GM23338 (cell line): ENCODE measurements at regions not wholly inside any gene's neighbourhood (a gene's known extent, or its start where the extent isn't known, plus 50 kb on each side); places are given as distances from the start of the nearest gene placed in this dataset.
A peak's percentile ranks its signal among the peaks of the same experiment; 100 is the strongest.

Experiments used
- ATAC-seq: fragments of 200-7000 bp; cut with Tn5 transposase; 3 replicates; pipeline ENCODE4 v1.9.1; 2020
- DNase-seq: peaks from one replicate; pipeline ENCODE4 v3.0.0-alpha.2; 2015; ENCODE audit warnings: low spot score
- H2AFZ ChIP-seq: fragments of 200-600 bp; sonication (generic); 2 replicates; pipeline ENCODE4 v1.8.0; 2016; ENCODE audit warnings: antibody characterized with exemption, mild to moderate bottlenecking, moderate library complexity
- H3F3A ChIP-seq: fragments of 200-600 bp; sonication (generic); replicated peaks from 2 replicates; pipeline ENCODE4 v1.8.0; 2017; ENCODE audit warnings: antibody characterized with exemption, mixed run types, low read depth
- H3K27ac ChIP-seq: fragments of 200-600 bp; sonication (generic); 2 replicates; pipeline ENCODE4 v1.6.1; 2016; ENCODE audit warnings: low read depth
- H3K27me3 ChIP-seq: fragments of 200-600 bp; sonication (generic); 2 replicates; pipeline ENCODE4 v1.8.0; 2016; ENCODE audit warnings: mild to moderate bottlenecking, mixed run types, moderate library complexity; ENCODE audit not compliant: insufficient read depth
- H3K36me3 ChIP-seq: fragments of 200-600 bp; sonication (generic); 2 replicates; pipeline ENCODE4 v1.8.0; 2016; ENCODE audit warnings: mild to moderate bottlenecking; ENCODE audit not compliant: insufficient read depth
- H3K4me1 ChIP-seq: fragments of 200-600 bp; sonication (generic); 2 replicates; pipeline ENCODE4 v1.8.0; 2016; ENCODE audit warnings: mild to moderate bottlenecking, moderate library complexity; ENCODE audit not compliant: insufficient read depth
- H3K4me2 ChIP-seq: fragments of 200-600 bp; sonication (generic); 2 replicates; pipeline ENCODE4 v1.7.1; 2017; ENCODE audit warnings: mixed run types
- H3K4me3 ChIP-seq: fragments of 200-600 bp; sonication (generic); 2 replicates; pipeline ENCODE4 v1.6.1; 2016; ENCODE audit warnings: mixed run types
- H3K79me2 ChIP-seq: fragments of 200-600 bp; sonication (generic); replicated peaks from 2 replicates; pipeline ENCODE4 v1.8.0; 2017; ENCODE audit warnings: mild to moderate bottlenecking; ENCODE audit not compliant: insufficient read depth
- H3K9me2 ChIP-seq: fragments of 200-600 bp; sonication (generic); 2 replicates; pipeline ENCODE4 v1.8.0; 2017; ENCODE audit not compliant: insufficient read depth
- H4K20me1 ChIP-seq: fragments of 200-600 bp; sonication (generic); replicated peaks from 2 replicates; pipeline ENCODE4 v1.8.0; 2017; ENCODE audit warnings: mild to moderate bottlenecking; ENCODE audit not compliant: insufficient read depth
- H3K27ac Mint-ChIP-seq: 2 replicates; pipeline ENCODE4 v1.8.0; 2020; ENCODE audit warnings: inconsistent platforms, mild to moderate bottlenecking, moderate library complexity, mixed read lengths
- H3K27me3 Mint-ChIP-seq: 3 replicates; pipeline ENCODE4 v1.8.0; 2022; ENCODE audit warnings: low read depth, mild to moderate bottlenecking, moderate library complexity, mixed read lengths, inconsistent platforms; ENCODE audit not compliant: insufficient read depth, poor library complexity
- H3K36me3 Mint-ChIP-seq: 3 replicates; pipeline ENCODE4 v1.8.0; 2021; ENCODE audit warnings: low read depth, mild to moderate bottlenecking, inconsistent platforms, moderate library complexity, mixed read lengths
- H3K4me1 Mint-ChIP-seq: 3 replicates; pipeline ENCODE4 v1.8.0; 2020; ENCODE audit warnings: mild to moderate bottlenecking, inconsistent platforms, mixed read lengths
- H3K4me3 Mint-ChIP-seq: 3 replicates; pipeline ENCODE4 v1.8.0; 2021; ENCODE audit warnings: moderate library complexity, mild to moderate bottlenecking, inconsistent platforms, mixed read lengths
- H3K9me3 Mint-ChIP-seq: 3 replicates; pipeline ENCODE4 v1.8.0; 2020; ENCODE audit warnings: moderate library complexity, mild to moderate bottlenecking, inconsistent platforms, mixed read lengths
- CREB1 ChIP-seq: fragments of 250-450 bp; sonication (Bioruptor Pico); IDR thresholded peaks from 2 replicates; pipeline ENCODE4 v1.5.0; 2020; ENCODE audit warnings: low read depth, mild to moderate bottlenecking, moderate library complexity
- CTCF ChIP-seq, 2 experiments: fragments of 200-600 bp in 1 of 2; sonication (generic) in 1 of 2; conservative IDR thresholded peaks; 2 replicates each; pipeline versions ENCODE4 v1.5.1 to v1.6.1; 2016 to 2017; ENCODE audit warnings: antibody characterized with exemption in 2 of 2, low read depth in 2 of 2, mild to moderate bottlenecking in 2 of 2, moderate library complexity in 1 of 2
- ETS1 ChIP-seq: IDR thresholded peaks from 2 replicates; pipeline ENCODE4 v1.6.1; 2016; ENCODE audit warnings: antibody characterized with exemption
- EZH2 ChIP-seq: fragments of 200-600 bp; sonication (generic); IDR thresholded peaks from one replicate; pipeline ENCODE4 v1.8.0; 2017; ENCODE audit warnings: antibody characterized with exemption, mild to moderate bottlenecking, low read depth; ENCODE audit not compliant: unreplicated experiment
- EZH2phosphoT487 ChIP-seq: fragments of 200-600 bp; sonication (generic); IDR thresholded peaks from one replicate; pipeline ENCODE4 v1.8.1; 2018; ENCODE audit warnings: antibody characterized with exemption; ENCODE audit not compliant: unreplicated experiment
- JUNB ChIP-seq: IDR thresholded peaks from one replicate; pipeline ENCODE4 v1.6.1; 2016; ENCODE audit warnings: antibody characterized with exemption; ENCODE audit not compliant: unreplicated experiment
- NANOG ChIP-seq: IDR thresholded peaks from 2 replicates; pipeline ENCODE4 v1.6.1; 2016; ENCODE audit warnings: antibody characterized with exemption, borderline replicate concordance
- POLR2AphosphoS5 ChIP-seq: IDR thresholded peaks from 2 replicates; pipeline ENCODE4 v1.6.1; 2016; ENCODE audit warnings: antibody characterized with exemption, low read depth
- STAT1 ChIP-seq: IDR thresholded peaks from one replicate; pipeline ENCODE4 v1.6.1; 2016; ENCODE audit warnings: antibody characterized with exemption; ENCODE audit not compliant: unreplicated experiment
- ZNF114 ChIP-seq: fragments of 250-450 bp; sonication (Bioruptor Pico); IDR thresholded peaks from 2 replicates; pipeline ENCODE4 v1.5.0; 2020; ENCODE audit warnings: mild to moderate bottlenecking, moderate library complexity
- ZNF331 ChIP-seq: fragments of 250-450 bp; sonication (Bioruptor Pico); IDR thresholded peaks from 2 replicates; pipeline ENCODE4 v1.5.0; 2020; ENCODE audit warnings: low read depth, mild to moderate bottlenecking, moderate library complexity

- H3K27ac ChIP-seq = no peak overlapping the region
- H2AFZ ChIP-seq = no peak overlapping the region
- peak overlapping the region; percentile 30 for H3K4me2 ChIP-seq
- Mint-ChIP-seq H3K4me1 (peaks cover 31% of the 10 kb centered on the region), H3K9me3 (peaks cover 15% of the 10 kb centered on the region), H3K27ac (peak overlapping the region; percentile 68), H3K36me3 (peaks cover 11% of the 10 kb centered on the region; the same call in 2 of the 3 replicates), H3K4me3 (peak overlapping the region; percentile 8), H3K27me3 (peaks cover 1% of the 10 kb centered on the region)
- H3K79me2 ChIP-seq = no peaks in the 10 kb centered on the region
- H3K36me3 ChIP-seq = no peaks in the 10 kb centered on the region
- 0 out of 2 replicates have a peak, but pooled peaks cover 11% of the 10 kb centered on the region for H3K9me2 ChIP-seq
- ATAC-seq = peak; percentile 95
- DNase-seq = peak; percentile 51
- no peaks in the 10 kb centered on the region for H3F3A ChIP-seq
- H3K27me3 ChIP-seq = no peaks in the 10 kb centered on the region
- peak overlapping the region; percentile 8; the same call in 1 of the 2 replicates for H3K4me3 ChIP-seq
- no peaks in the 10 kb centered on the region for H4K20me1 ChIP-seq
- TF ChIP-seq NANOG (peak; percentile 54; the same call in 1 of the 2 replicates), ZNF114 (no peak)
- peaks cover 25% of the 10 kb centered on the region for H3K4me1 ChIP-seq
These were observed 74.4 kb upstream of the SOD3 start for GRCh38 chr4:24720979-24721378.

GRCh38 chr4:24722026-24722568, 73.3 kb upstream of the SOD3 start:
- H3K4me3 ChIP-seq = no peak overlapping the region
- Mint-ChIP-seq H3K27me3 (no peaks in the 10 kb centered on the region), H3K9me3 (peaks cover 8% of the 10 kb centered on the region; the same call in 1 of the 3 replicates), H3K4me3 (no peak overlapping the region), H3K4me1 (peaks cover 31% of the 10 kb centered on the region), H3K36me3 (peaks cover 8% of the 10 kb centered on the region; the same call in 2 of the 3 replicates), H3K27ac (no peak overlapping the region)
- no peaks in the 10 kb centered on the region for H3K79me2 ChIP-seq
- no peak overlapping the region for H3K27ac ChIP-seq
- DNase-seq (no peak), ATAC-seq (peak; percentile 55)
- H3F3A ChIP-seq = no peaks in the 10 kb centered on the region
- 0 out of 2 replicates have a peak, but pooled peaks cover 5% of the 10 kb centered on the region for H3K9me2 ChIP-seq
- H3K27me3 ChIP-seq = no peaks in the 10 kb centered on the region
- H2AFZ ChIP-seq = no peak overlapping the region
- TF ChIP-seq POLR2AphosphoS5 (no peak), CTCF (conservative IDR thresholded peaks at IDR 0.05; ENCODE audit: low read depth in 2 of 2) (peak in 1 of 2 experiments; percentile 41; a peak in 2 of 4 replicates), EZH2 (no peak)
- H3K4me1 ChIP-seq = peaks cover 25% of the 10 kb centered on the region
- H3K4me2 ChIP-seq = no peak overlapping the region
- no peaks in the 10 kb centered on the region for H3K36me3 ChIP-seq
- no peaks in the 10 kb centered on the region for H4K20me1 ChIP-seq

- H3F3A ChIP-seq = no peaks in the 10 kb centered on the region
- TF ChIP-seq CTCF (conservative IDR thresholded peaks at IDR 0.05; ENCODE audit: low read depth in 2 of 2) (no peak), STAT1 (no peak), POLR2AphosphoS5 (no peak), EZH2 (no peak), ETS1 (no peak), ZNF331 (CRISPR knock-in tag) (no peak), NANOG (no peak), CREB1 (CRISPR knock-in tag) (no peak), ZNF114 (no peak), JUNB (no peak), EZH2phosphoT487 (no peak)
These were observed 67.8 kb upstream of the SOD3 start for GRCh38 chr4:24727390-24728224.

More at GRCh38 chr4:24727390-24728224, 67.8 kb upstream of the SOD3 start:
- Mint-ChIP-seq H3K27me3 (no peaks in the 10 kb centered on the region), H3K4me3 (no peak overlapping the region), H3K36me3 (no peaks in the 10 kb centered on the region), H3K27ac (no peak overlapping the region), H3K4me1 (peaks cover 3% of the 10 kb centered on the region; the same call in 2 of the 3 replicates), H3K9me3 (no peaks in the 10 kb centered on the region; the same call in 2 of the 3 replicates)
- no peaks in the 10 kb centered on the region for H3K79me2 ChIP-seq
- H3K9me2 ChIP-seq = no peaks in the 10 kb centered on the region
- no peaks in the 10 kb centered on the region for H4K20me1 ChIP-seq
- H3K27ac ChIP-seq = no peak overlapping the region
- no peak overlapping the region for H2AFZ ChIP-seq
- no peak for DNase-seq
- no peaks in the 10 kb centered on the region for H3K27me3 ChIP-seq
- H3K4me1 ChIP-seq = no peaks in the 10 kb centered on the region
- no peak overlapping the region for H3K4me3 ChIP-seq
- H3K4me2 ChIP-seq = no peak overlapping the region
- H3K36me3 ChIP-seq = no peaks in the 10 kb centered on the region
- ATAC-seq = no peak
